ENCODE measurements at regions not wholly inside any gene's neighbourhood (a gene's known extent, or its start where the extent isn't known, plus 50 kb on each side); places are given as distances from the start of the nearest gene placed in this dataset.

GRCh38 chr1:195550071-195550862, 1058.0 kb downstream of the KCNT2 start:
- no peak for DNase-seq (ENCODE audit: low read depth)

- no peak for DNase-seq (ENCODE audit: low read depth)
Measured at GRCh38 chr1:195530961-195531360, 1077.3 kb downstream of the KCNT2 start.

DNA sequence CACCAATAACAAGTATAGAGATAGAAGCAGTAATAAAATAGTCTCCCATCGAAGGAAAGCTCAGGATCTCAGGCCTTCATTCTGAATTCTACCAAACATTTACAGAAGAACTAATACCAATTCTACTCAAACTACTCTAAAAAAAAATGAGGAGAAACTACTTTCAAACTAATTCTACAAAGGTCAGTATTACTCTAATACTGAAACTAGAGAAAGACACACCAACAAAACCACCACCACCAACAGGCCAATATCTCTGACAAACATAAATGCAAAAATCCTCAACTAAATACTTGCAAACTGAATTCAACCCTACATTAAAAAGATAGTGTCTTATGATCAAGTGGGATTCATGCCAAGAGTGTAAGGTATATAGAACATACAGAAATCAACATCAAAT, 1078.4 kb downstream of the KCNT2 start:
- DNase-seq (ENCODE audit: low read depth) = no peak

DNA sequence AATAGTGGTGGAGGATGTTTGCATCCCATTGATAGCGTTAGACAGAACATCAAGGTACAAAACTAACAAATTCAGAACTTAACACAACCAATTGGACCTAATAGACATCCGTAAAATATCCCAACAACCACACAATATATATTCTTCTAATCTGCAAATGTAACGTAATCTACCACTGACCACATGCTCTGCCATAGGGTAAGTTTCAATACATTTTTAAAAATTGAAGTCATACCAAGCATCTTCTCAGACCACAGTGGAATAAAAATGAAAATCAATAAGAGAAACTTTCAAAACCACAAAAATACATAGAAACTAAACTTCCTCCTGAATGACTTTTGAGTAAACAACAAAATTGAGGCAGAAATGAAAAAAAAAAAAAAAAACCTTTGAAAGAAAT, 1087.5 kb downstream of the KCNT2 start:
- no peak for DNase-seq (ENCODE audit: low read depth)

GRCh38 chr1:195516036-195516435, 1092.2 kb downstream of the KCNT2 start:
- DNase-seq (ENCODE audit: low read depth) = no peak

DNA sequence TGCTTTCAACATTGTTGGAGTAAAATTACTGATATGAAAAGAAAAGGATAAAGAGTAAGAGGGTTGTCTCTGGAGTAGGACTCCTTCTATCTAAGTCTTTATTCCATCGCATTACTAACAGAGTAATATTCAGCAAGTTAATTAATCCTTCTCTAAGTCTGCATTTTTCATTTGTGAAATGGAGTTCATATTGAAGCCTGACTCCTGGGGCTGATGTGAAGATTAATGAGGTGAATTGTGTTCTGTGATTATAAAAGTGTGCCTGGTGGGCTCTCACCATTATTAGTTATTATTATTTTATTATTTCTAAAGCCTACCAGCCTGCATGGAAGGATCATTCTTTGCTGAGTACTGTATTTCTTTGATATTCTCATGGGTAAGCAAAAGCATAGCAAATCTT, 1096.7 kb downstream of the KCNT2 start:
- no peak for DNase-seq (ENCODE audit: low read depth)

DNA sequence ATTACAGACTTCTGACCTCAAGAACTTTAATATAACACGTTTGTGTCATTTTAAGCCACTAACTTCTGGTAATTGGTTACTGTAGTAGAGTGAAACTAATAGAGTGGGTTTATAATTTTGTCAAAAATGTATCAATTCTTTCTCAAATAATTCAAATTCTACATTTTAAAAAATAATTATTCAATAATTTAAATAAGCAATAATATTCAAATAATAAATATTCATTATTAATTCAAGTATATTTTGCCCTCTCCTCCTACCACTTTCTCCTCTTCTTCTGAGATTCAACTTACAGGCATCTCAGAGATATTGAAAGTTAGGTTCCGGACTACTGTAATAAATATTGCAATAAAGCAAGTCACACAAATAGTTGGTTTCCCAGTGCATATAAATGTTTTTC, 1107.1 kb downstream of the KCNT2 start:
- DNase-seq (ENCODE audit: low read depth) = no peak

DNA sequence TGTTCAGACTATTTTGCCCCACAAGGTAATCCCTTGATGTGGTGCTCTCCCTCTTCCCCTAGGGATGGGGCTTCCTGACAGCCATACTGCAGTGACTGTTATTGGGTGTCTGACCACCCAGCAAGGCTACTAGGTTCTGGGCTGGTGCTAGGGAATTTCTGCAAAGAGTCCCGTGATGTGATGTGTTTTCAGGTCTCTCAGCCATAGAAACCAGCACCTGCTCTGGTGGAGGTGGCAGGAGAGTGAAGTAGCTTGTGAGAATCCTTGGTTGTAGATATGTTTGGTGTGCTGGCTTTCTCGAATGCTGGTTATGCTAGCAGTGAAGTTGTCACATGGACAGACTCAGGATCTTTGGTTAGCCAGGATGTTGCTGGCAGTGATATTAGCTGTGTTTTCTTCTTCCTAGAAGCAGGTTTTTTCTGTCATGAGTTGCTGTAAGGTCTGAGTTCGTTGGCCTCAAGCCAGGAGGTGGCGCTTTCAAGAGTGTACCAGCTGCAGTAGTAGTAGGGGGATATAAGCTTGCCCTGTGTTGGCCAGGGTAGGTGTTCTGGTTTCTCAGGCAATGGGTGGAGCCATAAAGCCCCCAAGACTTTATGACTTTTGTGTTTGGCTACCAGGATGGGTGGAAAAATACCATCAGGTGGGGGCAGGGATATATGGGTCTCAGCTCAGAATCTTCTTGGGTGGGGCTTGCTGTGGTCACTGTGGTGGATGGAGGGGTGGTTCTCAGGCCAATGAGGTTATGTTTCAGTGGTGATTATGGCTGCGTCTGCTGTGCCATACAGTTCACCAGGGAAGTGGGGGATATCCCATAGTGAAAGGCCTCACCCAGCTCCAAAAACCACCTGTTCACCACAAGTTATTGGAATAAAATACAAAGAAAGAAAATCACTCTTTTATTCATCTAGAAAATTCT, 1112.3 kb downstream of the KCNT2 start:
- DNase-seq (ENCODE audit: low read depth) = no peak

DNA sequence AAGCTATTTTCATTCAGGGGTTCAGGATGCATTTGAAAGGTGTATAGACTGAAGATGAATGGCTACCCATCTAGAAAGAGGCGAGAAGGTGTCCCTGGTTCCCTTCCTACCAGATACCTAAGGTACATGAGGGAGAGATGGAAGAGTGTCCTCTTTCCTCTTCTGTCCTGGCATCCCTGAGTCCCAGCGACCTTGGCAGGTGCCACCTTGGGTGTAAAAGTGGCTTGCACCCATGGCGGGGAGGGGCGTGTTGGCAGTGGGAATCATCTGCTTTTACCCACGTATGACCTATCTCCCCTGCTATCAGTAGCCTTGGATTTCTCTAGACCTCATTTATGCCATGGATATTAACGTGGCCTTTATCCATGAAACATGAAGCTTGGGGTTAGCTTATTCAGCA, 1126.1 kb downstream of the KCNT2 start:
- no peak for DNase-seq (ENCODE audit: low read depth)

DNA sequence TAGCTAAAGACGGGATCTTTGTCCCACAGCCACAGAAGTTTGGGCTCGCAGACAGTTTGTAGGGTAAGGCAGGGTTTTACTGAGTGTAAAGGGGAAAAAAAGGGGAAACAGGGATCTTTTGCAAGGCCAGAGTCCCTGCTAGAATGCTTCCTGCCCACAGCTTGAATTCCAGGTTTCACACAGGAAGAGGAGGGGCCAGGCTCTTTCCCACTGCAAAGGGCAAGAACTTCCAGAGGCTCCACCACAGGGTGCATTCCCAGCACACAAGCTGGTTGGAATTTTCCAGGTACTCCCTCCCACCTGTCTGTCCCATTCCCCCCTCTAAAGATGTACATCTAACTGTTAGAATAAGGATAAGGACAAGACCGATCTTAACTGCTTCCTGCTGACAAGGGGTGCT, 1126.9 kb downstream of the KCNT2 start:
- no peak for DNase-seq (ENCODE audit: low read depth)

DNA sequence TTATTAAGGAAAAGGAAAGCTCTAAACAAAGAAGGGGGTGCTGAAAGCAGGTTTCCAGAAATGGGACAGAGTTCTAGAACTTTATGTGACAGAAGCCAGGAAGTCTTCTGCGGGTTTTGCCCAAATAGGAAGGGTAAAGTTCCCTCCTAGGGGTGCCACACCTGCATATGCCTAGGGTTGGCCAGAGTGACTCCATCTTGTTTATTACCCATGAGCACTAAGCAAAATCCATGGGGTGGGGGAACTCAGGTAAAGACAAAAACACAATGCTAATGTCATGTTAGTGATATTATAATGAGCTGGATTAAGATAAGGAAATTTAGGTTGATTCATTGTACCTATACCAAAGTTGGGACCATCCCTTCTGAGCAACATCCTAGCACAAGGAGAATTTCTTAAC, 1132.7 kb downstream of the KCNT2 start:
- no peak for DNase-seq (ENCODE audit: low read depth)

DNA sequence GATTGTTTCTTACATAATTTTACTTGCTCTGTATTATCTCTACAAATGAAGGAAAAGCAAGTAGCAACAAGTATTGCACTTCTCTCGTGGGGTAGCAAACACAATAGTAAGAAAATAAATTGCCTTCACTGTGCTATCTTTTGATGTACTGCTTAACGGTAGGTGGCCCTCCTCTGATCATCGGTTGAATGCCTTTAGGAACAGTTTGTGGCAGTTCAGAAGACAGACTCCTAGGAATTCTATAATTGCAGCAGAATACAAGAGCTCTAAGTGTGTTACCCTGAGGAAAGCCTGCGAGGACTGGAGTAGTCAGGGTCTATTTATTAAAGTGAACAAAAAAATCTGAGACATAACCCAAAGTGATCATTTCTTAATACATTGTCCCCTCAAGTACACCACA, 1135.9 kb downstream of the KCNT2 start:
- DNase-seq (ENCODE audit: low read depth) = no peak

DNA sequence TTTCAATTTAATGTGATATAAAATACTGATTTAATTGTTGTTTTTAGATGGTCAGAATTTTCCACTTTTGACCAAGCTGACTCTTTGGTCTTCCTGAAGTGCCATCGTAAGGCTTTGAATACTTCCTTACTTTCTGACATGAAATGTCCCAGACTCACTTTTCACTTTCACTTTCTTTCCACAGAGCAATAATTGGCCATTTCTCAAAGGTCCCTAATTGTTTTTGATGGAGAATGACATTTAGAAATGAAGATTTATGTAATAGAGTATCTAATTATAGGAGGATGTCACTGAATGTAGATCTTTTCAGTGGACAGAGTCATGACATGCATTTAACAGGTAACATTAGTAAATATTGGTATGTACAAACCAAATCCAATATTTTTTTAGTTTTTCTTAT, 1141.6 kb downstream of the KCNT2 start:
- DNase-seq (ENCODE audit: low read depth) = no peak

- DNase-seq (ENCODE audit: low read depth) = no peak
Measured at GRCh38 chr1:195462646-195463045, 1145.6 kb downstream of the KCNT2 start.

DNA sequence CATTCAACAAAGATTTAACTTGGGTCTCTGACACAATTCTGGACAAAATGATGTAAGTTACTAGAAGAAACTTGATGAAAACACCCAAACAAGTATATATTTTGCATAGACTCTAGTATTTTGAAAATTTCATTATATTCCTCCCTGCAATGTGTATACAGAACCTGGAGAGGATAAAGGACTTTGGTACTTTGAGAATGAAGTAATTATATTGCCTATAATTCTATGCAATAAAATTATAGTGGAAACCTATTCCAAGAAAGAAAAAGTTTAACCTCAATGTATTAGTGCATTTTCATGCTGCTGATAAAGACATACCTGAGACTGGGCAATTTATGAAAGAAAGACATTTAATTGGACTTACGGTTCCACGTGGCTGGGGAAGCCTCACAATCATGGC, 1146.1 kb downstream of the KCNT2 start:
- no peak for DNase-seq (ENCODE audit: low read depth)

- no peak for DNase-seq (ENCODE audit: low read depth)
Measured at GRCh38 chr1:195458365-195458764, 1149.9 kb downstream of the KCNT2 start.

DNA sequence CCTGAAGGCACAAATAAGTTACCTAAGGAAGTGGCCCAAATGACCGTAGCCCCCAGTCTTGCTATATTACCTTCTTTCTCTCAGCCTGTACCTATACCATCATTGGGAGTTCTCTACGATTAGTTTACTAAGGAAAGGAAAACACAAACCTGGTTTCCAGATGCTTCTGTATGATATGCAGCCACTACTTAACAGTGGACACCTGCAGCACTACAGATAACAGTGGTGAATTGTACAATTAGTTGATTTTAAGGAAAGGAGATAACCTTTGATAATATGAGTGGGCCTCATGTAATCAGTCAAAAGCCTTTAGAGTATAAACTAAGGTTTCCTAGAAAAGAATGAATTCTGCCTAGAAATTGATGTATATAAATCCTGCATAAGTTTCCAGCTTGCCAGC, 1157.4 kb downstream of the KCNT2 start:
- DNase-seq (ENCODE audit: low read depth) = no peak

- DNase-seq (ENCODE audit: low read depth) = no peak
Measured at GRCh38 chr1:195439661-195440060, 1168.6 kb downstream of the KCNT2 start.

DNA sequence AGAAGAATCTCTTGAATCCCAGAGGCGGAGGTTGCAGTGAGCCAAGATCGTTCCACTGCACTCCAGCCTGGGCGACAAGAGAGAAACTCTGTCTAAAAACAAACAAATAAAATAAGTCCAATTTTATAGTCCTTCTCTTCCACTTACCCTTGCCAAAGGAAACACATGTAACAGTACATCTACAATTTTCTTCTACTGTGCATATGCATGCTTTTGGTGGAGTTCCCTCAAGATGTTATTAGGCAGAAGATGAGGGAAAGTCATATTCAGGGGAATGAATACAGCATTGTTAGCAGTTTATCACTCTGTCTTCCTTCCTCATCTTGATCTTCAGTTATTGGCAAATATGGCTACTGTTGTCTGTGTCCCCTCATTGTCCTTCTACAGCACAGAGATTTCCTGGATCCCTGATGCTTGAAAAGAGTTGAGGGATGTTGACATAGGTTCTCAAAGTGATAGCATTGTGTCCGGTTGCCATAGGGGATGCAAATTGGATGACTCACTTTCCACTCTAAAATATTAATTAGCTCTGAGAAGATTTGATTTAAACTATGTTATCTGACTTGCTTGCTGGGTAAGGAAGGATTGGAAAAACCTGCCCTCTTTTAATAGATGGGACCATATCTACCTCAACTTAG, 1173.6 kb downstream of the KCNT2 start:
- no peak for DNase-seq (ENCODE audit: low read depth)

DNA sequence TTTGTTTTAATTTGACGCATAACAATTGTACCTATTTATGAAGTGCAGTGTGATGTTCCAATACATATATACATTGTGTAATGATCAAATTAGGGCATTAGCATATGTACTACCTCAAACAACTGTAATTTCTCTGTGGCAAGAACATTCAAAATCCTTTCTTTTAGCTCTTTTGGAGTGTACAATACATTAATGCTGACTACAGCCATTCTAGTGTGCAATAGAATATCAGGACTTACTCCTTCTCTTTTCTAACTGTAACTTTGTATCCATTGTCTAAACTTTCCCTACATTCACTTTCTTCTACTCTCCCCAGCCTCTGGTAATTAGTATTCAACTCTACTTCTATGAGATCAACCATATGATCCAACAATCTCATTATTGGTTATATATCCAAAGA, 1177.4 kb downstream of the KCNT2 start:
- no peak for DNase-seq (ENCODE audit: low read depth)

DNA sequence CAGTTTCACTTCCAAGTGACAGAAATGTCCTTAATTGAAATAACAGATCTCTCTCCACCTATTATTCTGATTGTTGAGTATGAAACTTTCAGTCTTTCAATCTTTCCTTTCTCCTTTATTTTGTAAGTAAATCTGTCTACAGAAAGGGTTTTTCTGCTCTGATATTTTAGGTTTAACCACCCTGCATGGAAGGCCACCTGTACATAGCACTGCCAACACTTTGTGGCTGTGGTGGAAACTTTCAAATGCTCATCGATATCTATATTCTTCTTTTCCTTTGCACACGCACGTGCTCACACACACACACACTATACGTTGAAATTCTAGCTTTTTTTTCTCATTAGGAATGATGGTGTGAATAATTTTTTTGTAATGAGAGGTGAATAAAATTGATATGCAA, 1179.3 kb downstream of the KCNT2 start:
- no peak for DNase-seq (ENCODE audit: low read depth)

- no peak for DNase-seq (ENCODE audit: low read depth)
Measured at GRCh38 chr1:195415584-195415983, 1192.7 kb downstream of the KCNT2 start.

- DNase-seq (ENCODE audit: low read depth) = no peak
Measured at GRCh38 chr1:195394567-195394966, 1213.7 kb downstream of the KCNT2 start.

Measured in stimulated activated CD8-positive, alpha-beta memory T cell treated with anti-CD3 and anti-CD28 coated beads, Interleukin-15, amount 100 ng/mL, for 1 hour (primary cell).